ENCODE measurements at regions not wholly inside any gene's neighbourhood (a gene's known extent, or its start where the extent isn't known, plus 50 kb on each side); places are given as distances from the start of the nearest gene placed in this dataset.
"Not testable (repeated sequence)": the region's sequence is repeated elsewhere in the genome, so short reads cannot be mapped to it uniquely, and the experiment has no call there.

DNA sequence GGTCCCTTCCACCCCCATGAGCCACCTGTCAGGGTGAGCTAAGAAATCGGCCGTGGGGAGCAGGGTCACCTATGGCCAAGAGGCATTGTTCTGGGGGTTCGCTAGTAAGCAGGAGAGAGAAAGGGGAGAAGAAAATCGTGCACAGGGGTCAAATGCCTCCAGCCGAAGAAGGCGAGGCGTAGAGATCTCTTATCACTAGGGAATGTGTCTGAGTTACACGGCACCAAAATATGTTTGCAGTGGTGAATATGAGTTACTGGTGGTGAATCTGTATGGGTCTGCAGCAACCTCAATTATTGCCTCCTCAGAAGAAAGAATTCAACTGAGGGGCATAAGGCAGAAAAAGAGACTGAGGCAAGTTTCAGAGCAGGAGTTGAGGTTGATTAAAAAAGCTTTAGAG is 54.2 kb upstream of the RABGAP1L start:
- TF ChIP-seq, protein P1, sequence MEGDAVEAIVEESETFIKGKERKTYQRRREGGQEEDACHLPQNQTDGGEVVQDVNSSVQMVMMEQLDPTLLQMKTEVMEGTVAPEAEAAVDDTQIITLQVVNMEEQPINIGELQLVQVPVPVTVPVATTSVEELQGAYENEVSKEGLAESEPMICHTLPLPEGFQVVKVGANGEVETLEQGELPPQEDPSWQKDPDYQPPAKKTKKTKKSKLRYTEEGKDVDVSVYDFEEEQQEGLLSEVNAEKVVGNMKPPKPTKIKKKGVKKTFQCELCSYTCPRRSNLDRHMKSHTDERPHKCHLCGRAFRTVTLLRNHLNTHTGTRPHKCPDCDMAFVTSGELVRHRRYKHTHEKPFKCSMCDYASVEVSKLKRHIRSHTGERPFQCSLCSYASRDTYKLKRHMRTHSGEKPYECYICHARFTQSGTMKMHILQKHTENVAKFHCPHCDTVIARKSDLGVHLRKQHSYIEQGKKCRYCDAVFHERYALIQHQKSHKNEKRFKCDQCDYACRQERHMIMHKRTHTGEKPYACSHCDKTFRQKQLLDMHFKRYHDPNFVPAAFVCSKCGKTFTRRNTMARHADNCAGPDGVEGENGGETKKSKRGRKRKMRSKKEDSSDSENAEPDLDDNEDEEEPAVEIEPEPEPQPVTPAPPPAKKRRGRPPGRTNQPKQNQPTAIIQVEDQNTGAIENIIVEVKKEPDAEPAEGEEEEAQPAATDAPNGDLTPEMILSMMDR (IDR thresholded peaks at IDR 0.05; ENCODE audit: unreplicated experiment): no peak
- no peak for DNase-seq (ENCODE audit: low spot score)
- Mint-ChIP-seq H3K9me3 (ENCODE audit: unreplicated experiment) (no peaks in the 10 kb centered on the region), H3K36me3 (ENCODE audit: low read depth, unreplicated experiment) (no peaks in the 10 kb centered on the region), H3K4me1 (ENCODE audit: unreplicated experiment) (no peaks in the 10 kb centered on the region), H3K27ac (ENCODE audit: unreplicated experiment) (no peak overlapping the region), H3K4me3 (ENCODE audit: unreplicated experiment) (no peak overlapping the region), H3K27me3 (ENCODE audit: unreplicated experiment) (peaks cover 2% of the 10 kb centered on the region)

DNA sequence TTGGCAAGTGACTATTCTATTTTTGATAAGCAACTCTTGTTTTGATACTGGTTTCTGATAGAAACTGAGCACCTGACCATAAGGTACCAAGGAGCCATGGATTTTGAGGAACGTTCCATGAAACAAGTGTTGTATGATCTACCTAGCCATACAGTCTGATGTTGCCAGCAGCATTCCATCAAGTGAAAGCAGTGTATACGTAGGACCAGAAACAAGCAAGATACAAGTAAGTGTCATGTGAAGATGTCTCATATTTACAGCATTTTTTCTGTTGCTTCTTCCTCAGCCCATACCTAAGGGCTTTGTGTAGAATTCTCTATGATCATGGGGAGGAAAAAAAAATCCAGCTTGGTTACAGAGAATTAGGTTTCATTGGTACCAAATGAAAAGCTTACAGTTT is 55.6 kb upstream of the RABGAP1L start:
- no peak for DNase-seq (ENCODE audit: low spot score)
- H3K4me3 Mint-ChIP-seq (ENCODE audit: unreplicated experiment): no peak overlapping the region
- TF ChIP-seq, protein P1 (IDR thresholded peaks at IDR 0.05; ENCODE audit: unreplicated experiment): no peak
- H3K4me1 Mint-ChIP-seq (ENCODE audit: unreplicated experiment): no peaks in the 10 kb centered on the region
- H3K36me3 Mint-ChIP-seq (ENCODE audit: low read depth, unreplicated experiment): no peaks in the 10 kb centered on the region
- no peak overlapping the region for H3K27ac Mint-ChIP-seq (ENCODE audit: unreplicated experiment)
- H3K27me3 Mint-ChIP-seq (ENCODE audit: unreplicated experiment): peaks cover 2% of the 10 kb centered on the region
- H3K9me3 Mint-ChIP-seq (ENCODE audit: unreplicated experiment): no peaks in the 10 kb centered on the region

DNA sequence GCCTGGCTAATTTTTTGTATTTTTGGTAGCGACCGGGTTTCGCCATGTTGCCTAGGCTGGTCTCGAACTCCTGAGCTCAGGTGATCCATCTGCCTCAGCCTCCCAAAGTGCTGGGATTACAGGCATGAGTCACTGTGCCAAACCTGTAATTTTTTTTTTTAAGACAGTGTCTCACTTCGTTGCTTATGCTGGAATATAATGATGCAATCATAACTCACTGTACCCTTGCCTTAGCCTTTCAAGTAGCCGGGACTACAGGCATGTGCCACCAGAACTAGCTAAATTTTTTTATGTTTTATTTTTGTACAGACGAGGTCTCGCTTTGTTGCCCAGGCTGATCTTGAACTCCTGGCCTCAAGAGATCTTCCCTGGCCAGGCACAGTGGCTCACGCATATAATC is 57.3 kb upstream of the RABGAP1L start:
- not testable (repeated sequence) for H3K36me3 Mint-ChIP-seq (ENCODE audit: low read depth, unreplicated experiment); DNase-seq (ENCODE audit: low spot score); H3K27me3 Mint-ChIP-seq (ENCODE audit: unreplicated experiment); H3K4me1 Mint-ChIP-seq (ENCODE audit: unreplicated experiment); H3K4me3 Mint-ChIP-seq (ENCODE audit: unreplicated experiment); H3K27ac Mint-ChIP-seq (ENCODE audit: unreplicated experiment); H3K9me3 Mint-ChIP-seq (ENCODE audit: unreplicated experiment)

DNA sequence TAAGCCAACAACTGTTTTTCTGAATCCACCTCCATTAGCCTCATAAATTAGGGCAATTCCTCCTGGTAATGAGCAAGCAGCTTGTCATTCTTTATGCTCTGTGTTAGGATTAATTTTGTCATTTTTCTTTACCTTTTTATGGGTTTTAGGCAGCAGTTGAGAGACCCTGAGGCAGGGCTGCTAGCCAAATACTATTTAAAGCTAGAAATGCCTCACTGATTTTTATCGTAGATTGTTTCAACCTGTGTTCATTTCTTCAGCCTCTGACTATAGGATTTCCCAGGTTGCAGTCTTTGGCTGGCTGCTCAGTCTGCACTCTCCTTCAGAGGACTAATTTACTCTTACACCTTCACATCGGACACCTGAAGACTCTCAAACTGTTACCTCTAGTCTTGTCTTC is 61.9 kb upstream of the RABGAP1L start:
- H3K27me3 Mint-ChIP-seq (ENCODE audit: unreplicated experiment): peaks cover 5% of the 10 kb centered on the region

DNA sequence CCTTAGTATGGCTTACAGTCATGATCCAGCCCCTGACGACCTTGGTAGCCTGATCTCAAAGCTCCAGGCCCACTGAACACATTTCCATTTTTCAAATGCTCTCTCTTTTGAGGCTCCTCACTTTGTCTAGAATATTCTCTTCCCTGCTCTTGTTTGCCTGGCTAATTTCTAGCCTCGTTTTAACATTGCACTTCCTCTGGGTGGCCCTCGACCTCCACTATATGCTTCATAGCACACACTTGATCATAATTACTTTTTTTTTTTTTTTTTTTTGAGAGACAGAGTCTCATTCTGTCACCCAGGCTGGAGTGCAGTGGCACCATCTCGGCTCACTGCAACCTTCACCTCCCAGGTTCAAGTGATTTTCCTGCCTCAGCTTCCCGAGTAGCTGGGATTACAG is 65.5 kb upstream of the RABGAP1L start:
- not testable (repeated sequence) for DNase-seq (ENCODE audit: low spot score); H3K4me1 Mint-ChIP-seq (ENCODE audit: unreplicated experiment); H3K27me3 Mint-ChIP-seq (ENCODE audit: unreplicated experiment); H3K27ac Mint-ChIP-seq (ENCODE audit: unreplicated experiment); H3K9me3 Mint-ChIP-seq (ENCODE audit: unreplicated experiment); H3K36me3 Mint-ChIP-seq (ENCODE audit: low read depth, unreplicated experiment); H3K4me3 Mint-ChIP-seq (ENCODE audit: unreplicated experiment)

More for the DNA sequence above, 61.9 kb upstream of the RABGAP1L start:
- Mint-ChIP-seq H3K4me1 (ENCODE audit: unreplicated experiment) (no peaks in the 10 kb centered on the region), H3K4me3 (ENCODE audit: unreplicated experiment) (no peak overlapping the region), H3K9me3 (ENCODE audit: unreplicated experiment) (no peaks in the 10 kb centered on the region), H3K27ac (ENCODE audit: unreplicated experiment) (no peak overlapping the region), H3K36me3 (ENCODE audit: low read depth, unreplicated experiment) (no peaks in the 10 kb centered on the region)
- DNase-seq (ENCODE audit: low spot score): no peak
- TF ChIP-seq, protein P1 (IDR thresholded peaks at IDR 0.05; ENCODE audit: unreplicated experiment): no peak

DNA sequence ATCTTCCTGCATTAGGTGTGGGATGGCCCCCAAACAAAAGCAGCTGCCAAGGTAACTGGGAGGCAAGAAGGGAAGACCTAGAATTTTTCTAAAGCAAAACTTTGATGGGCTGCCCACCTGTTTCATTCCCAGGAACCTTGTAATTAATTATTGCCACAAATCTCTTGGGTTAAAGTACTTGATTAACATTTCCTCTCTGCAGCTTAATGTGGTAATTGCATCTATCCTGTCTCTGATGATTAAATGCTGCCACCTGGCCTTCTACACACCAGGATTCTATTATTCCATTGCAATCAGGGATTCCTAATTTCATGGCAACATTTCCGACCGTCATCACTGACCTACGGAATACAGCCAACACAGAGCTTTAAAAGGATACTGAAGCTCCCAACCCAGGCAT is 68.3 kb upstream of the RC3H1 start:
- Mint-ChIP-seq H3K4me3 (ENCODE audit: unreplicated experiment) (no peak overlapping the region), H3K27ac (ENCODE audit: unreplicated experiment) (no peak overlapping the region), H3K9me3 (ENCODE audit: unreplicated experiment) (peaks cover 4% of the 10 kb centered on the region), H3K36me3 (ENCODE audit: low read depth, unreplicated experiment) (no peaks in the 10 kb centered on the region), H3K27me3 (ENCODE audit: unreplicated experiment) (peaks cover 1% of the 10 kb centered on the region), H3K4me1 (ENCODE audit: unreplicated experiment) (no peaks in the 10 kb centered on the region)
- no peak for DNase-seq (ENCODE audit: low spot score)
- TF ChIP-seq, protein P1 (IDR thresholded peaks at IDR 0.05; ENCODE audit: unreplicated experiment): no peak
